Astrocyte of the hippocampus (primary cell): ENCODE measurements at regions not wholly inside any gene's neighbourhood (a gene's known extent, or its start where the extent isn't known, plus 50 kb on each side); places are given as distances from the start of the nearest gene placed in this dataset.
A peak's percentile ranks its signal among the peaks of the same experiment; 100 is the strongest.
"Not testable (repeated sequence)": the region's sequence is repeated elsewhere in the genome, so short reads cannot be mapped to it uniquely, and the experiment has no call there.

Experiments
- DNase-seq: peaks from one replicate; pipeline ENCODE4 v3.0.0; 2011; ENCODE audit warnings: low read depth, low spot score

DNA sequence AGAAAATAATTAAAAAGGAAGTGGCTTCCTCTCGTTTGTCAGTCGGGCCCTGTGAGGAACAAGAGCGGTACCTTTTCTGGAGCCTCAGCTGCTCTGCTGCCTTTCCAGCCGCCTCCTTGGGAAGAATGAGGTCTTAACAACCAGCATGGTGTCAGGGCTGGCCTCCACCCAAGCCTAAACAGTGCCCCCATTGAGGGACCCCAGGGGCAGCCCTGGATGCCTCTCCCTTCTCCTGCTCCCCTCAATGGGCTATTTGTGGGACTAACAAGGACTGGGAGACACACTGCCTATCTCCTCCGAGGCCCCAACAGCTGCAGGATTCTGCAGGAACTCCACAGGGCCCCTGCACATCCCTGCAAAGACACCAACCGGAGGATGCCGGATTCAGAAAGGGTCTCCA, 155.4 kb upstream of the MAP3K1 start:
- no peak for DNase-seq

DNA sequence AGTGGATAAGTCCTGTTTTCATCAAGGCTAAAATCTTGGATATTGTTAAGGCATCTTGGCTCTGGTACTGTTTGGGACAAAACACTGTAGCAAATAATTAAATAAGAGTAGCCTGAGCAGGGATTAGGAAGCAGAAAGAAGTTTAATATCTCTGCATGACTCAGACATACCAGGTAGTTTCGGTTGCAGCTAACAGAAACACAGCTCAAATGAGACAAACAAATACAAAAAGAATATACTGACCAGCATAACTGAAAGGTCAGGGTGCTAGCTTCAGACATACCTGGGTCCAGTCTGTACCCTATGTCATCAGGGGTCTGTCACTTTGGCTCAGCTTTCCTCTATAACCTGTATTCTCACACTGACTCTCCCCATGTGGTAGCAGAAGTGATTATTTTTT, 156.4 kb upstream of the MAP3K1 start:
- peak; percentile 49 for DNase-seq

DNA sequence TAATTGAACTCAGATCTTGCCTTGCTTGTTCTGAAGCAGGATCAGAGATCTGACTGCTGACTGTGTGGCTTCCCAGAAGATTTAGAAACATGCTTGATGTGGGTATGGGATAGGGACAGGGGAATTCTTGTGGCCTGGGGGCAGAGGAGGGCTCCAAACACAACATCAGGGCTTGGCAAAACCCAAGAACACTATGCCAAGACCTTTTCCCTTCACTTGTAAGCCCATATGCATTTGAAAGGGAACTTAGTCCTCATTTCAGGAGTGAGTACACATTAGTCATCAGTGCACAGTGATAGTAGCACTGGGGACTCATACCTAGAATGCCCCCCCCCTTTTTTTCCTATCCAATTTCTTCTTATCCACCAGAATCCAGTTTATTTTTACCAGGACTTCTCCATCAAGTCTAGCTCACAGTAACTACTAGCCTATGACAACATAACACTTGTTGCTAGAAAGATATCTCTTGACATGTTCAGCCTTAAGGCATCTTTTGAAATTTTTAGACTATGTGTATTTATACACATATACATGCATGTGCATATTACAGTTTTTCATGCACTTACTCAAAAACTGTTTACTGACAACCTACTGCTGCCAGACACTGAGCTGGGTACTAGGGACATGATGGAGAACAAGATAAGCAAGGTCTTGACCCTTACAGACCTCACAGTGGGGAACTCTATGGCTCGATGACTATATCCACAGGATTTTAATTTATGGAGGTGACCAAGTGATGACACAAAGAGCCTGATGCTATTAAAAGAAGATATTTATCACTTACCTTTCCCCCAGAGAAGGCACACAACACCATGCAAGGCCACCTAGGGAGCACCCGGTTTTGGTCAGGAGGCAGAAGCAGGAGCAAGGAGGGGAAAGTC, 158.3 kb upstream of the MAP3K1 start:
- DNase-seq: peak; percentile 92

DNA sequence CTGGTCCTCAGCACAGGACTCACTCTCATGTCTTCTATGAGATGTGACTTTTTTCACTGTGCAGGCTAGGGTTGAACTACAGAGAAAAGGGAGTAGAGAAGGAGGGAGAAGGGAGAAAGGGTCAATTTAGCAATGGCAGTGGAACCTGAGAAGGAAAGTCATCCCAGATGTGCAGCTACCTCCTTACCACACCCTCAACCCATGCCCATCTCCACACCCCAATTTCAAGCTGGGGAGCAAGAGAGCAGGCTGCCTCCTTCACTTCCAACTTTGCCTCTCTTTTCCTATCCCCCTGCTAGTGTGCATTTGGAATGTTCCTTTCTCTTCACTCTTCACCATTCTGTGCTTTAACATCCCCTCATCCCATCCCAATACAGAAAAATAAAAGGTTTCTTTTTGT, 163.5 kb upstream of the MAP3K1 start:
- DNase-seq: no peak

DNA sequence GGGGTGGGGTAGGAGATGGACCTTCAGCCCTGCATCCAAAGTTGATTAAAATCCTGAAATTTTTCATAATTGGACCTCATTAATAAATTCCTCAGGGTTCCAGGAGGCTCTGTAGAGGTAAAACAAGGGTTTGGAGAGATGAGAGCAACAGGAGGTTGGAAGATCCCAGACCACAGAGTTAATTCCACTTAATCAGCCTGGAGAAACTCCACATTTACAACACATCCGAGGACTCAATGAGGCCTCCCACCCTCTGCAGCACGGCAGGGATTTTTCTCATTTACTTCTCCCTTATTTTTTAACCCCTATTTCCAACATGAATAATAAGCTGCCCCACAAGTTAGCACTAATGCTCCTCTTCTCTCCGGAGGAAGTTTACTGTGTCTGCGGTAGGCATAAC, 165.0 kb upstream of the MAP3K1 start:
- DNase-seq: no peak

DNA sequence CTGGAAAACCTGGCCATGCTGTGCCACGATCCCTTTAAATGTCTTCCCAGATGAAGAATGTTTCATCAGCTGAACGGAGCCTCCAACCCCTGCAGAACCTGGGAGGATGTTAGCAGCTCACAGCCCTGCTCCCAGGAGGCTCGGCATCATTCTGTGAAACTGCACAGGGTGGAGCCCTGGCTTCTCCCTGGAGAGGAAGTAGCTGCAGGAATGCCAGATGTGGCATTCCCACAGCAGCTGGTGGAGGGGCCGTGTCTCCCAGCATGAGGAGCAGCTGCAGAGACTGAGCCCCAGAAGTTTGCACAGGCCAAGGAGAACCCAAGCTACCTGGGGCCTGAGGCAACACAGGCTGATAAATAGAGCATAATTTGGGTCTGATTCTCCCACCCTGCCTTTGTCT, 165.8 kb upstream of the MAP3K1 start:
- DNase-seq: no peak

DNA sequence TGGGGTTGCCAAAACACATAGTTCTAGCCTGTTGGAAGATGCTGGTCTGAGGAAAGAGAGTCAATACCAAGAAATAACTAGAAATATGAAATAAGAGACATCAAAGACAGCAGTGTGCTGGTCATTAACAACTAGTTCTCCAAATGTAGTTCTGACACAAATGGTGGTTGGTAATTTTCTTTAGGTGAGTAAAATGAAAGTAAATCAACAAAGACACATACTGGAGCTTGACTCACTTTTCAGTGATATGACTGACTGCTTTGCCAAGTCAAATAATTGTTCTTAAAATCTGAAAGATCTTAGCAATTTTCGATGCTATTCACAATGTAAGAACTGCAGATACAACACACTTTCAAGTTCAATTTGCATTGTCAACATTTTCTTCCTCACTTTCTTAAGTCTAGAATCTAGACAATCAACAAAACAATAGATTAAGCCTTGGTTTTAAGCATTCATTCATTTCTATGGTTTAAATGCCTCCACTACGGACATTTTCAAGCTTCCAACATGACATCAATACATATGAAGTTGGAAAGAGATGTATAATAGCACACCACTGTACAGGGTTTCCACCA, 166.8 kb upstream of the MAP3K1 start:
- DNase-seq: no peak

DNA sequence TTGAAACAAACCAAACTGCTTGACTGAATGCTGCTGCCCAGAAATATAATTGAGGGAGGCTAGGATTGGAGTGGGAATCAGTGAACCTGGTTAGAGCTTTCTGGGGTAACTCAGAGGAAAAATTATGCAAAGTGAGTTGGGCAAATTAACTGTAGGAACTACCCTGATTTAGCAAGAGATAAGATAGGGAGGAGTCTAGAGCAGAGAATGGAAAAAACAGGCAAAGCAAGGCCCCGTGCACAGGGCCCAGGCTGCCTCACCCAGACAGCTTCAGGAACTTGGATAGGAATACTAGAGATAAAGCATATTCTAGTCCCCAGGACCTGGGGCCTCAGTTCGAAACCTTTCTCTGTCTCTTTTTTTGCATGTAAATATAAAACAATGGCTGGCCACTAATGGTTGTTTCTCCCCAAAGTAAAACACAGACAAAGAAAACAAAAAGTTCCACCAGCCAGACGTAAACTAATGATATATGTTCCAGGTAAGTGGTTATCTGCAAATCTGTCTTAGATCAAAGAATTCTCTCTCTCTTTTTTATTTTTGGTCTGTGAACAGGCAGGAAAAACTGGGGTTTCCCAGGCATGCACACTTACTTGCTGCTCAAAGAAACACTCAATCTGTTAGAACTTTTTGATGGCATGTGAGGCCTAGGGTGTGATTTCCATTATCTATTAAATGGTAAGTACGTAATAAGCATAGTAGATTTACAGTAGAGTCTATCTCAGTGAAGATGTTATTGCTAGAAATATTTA, 168.1 kb upstream of the MAP3K1 start:
- no peak for DNase-seq

DNA sequence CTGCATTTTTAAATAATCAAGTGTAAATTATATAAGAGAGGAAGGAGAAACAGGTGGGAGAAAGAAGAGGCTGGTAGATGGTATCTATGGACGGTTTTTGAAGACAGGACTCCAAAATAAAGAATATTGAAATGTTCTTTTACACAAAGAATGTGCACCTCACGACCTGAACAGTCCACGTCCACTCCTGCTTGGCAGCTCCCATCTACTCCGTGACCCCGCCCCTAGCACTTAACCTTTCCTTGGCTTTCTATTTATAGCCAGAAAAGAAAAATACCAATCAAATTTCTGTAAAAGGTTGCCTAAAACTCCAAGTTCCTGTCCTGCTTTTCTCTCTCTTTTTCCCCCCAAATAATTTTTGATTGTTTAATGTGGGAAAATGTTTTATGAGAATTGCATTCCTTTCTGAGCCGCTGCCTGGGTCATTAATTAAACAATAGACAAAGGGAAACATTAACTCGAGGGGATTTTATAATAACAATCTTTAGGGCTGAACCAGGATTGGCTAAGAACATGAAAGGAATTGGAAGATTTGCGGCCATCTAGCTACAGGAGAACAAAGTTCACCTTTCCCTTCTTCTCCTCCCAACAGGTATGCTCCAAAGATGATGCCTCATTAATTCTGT, 173.6 kb upstream of the MAP3K1 start:
- no peak for DNase-seq

DNA sequence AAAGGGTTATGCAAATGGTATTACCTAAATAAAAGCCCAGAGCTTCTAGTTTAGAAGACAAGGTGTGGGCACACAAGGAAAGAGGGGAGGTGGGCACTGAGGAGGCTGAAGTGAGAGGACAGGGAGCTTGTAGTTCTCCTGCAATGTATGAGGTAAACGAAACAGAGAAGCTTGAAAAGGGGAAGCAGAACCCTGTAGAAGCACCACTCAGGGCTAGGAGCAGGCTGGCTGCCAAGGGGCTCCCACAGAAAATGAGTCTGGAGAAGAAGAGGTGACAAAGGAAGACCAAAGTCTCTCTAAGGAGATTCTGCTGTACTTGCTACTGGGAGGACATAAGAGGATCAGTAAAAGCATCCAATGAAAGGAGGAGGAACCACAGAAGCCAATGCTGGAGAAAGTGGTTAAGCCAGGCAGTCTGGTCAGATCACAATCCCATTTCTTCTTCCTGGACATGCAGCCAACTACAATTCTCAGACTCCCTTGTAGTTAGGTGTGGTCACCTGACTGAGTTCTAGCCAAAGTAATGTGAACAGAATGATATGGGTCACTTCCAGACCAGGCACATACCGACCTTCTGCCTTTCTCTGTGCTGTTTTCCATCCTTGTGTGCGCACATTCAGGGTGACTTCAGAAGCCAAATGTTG, 174.5 kb upstream of the MAP3K1 start:
- no peak for DNase-seq

DNA sequence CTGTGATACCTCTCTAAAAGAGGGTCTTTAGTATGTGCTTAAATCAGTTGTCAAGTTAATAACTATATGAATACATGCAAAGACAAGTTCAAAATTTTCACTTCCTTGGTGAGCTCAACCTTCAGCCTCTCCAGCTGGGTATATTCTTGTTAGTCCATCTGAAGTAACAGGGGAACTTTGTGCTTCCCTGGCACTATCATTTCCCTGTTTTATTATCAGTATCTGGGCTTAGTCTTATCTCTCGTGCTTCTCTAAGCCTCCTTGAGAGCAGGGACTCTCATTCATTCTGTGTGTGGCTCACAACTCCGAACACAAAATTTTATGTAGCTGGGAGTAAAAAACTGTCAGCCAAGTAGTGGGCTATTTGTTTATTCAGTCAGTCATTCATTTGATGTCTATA, 175.9 kb upstream of the MAP3K1 start:
- DNase-seq: no peak

DNA sequence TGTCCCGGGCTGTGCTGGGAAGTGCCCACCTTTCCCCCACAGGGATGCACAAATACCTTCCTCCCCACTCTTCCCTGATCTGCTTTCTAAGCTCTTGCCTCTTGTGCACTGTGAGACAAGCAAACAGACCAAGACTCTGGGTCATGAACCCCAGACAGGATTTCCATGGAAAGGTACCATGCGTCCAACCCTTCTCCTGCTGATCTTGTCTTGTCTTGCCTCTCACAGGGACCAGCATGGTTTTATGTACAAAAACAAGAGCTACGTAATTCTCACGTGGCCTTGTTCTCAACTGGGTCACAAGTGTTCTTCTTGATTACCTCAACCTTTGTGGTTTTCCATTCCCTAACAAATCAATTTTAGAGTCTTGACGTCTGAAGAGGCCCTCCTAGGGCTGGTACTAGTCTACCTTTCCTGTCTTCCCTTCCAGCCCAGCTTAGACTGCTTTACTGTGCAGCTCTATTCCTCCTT, 176.5 kb upstream of the MAP3K1 start:
- DNase-seq: no peak

DNA sequence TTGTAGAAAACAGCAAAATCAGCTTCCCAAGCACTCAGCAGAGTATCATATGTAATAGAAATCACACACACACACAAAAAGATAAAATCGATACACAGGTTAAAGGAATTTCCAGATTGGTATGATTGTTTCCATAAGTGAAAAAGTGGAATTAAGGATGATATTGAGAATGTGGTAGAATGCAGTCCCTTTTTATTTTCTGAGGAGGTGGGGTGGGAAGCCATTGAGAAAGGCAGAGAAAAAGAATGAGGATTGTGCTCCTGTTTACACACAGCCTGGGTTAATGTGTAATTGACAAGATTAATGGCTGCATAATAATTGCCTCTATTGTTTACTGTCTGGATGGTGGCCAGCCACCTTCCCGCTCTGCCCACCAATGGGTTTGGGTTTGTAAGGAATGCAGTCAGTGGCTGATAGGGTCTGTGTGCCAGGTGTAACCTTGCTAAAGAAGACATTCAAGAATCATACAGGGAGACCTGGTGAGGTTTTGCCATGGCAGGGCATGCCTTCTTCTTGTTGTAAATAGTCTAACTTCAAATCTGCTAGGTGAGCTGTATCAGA, 177.2 kb upstream of the MAP3K1 start:
- DNase-seq: peak; percentile 68

DNA sequence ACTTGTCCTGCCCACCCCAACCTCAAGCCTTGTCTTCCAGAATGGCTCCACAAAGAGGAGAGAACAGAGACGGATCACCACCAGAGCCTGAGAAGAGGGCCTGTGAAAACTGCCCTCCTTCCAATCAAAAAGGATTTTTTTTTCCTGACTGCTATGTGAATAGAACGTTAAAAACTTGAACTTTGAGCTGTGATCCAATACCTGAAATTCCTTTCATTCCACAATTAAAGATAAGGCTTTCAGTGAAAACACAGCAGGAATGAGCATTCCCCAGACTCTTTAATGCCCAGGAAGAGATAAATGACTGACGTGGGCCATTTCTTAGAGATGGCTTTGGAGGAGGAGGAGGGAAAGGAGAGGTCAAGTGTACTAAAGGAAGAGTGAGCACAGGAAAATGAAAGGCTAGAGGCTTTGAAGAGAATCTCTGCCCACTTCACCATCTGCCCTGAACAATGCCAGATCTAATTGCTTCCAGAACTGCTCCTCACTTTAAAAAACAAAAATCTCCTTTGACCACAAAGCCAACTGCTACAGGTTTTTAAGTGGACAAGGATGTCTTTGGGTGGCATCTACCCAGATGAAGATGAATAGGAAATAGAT, 177.9 kb upstream of the MAP3K1 start:
- peak; percentile 67 for DNase-seq

DNA sequence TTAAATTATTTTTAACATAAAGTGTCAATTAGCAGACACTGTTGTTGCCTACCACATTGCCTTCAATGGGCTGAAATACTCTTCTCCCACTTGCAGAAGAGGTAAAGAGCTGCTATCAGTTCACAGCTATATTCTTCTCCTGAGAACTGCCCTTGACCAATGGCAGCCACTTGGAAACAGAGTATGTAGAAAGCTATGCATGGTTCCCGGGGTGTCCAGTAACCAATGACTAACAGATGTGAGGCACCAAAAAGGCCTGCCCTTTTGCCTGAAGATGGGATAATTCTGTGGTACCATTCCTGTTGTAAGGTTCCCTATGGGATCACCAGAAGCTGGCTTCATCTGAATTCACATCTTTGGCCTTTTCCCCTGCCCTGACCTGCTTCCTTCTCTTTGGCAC, 181.4 kb upstream of the MAP3K1 start:
- DNase-seq: no peak

DNA sequence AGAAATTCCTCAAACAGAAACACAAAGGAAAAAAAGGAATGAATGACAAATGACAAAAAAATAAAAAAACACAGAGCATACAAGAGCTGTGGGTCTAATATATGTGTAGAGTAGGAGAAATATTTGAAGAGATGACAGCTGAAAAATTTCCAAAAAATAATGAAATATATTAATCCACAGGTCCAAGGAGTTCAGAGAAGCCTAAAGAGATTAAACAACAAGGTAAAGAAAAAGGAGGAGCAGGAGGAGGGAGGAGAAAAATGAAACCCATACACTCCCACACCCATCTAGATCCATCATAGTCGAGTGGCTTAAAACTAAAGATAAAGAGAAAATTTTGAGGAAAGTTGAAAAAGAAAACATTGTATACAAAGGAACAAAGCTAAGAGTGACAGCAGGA, 182.4 kb upstream of the MAP3K1 start:
- DNase-seq: no peak

DNA sequence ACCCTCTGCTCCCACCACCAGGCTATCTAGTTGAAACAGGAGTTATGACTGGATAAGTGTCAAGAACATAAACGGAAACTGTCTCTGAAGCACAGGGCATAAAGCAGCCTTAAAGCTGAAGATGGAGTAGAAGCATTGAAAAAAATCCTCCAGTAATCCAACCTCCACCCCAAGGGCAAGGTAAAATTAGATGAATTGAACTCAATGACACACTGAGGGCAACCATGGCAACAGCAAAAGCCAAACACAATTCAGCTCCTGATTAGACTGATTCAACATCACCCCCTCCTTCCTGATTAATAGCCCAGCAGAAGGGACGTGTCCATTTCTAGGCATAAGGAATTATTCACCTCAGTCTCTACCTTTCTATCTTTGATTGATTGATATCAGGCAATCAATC, 183.2 kb upstream of the MAP3K1 start:
- no peak for DNase-seq

DNA sequence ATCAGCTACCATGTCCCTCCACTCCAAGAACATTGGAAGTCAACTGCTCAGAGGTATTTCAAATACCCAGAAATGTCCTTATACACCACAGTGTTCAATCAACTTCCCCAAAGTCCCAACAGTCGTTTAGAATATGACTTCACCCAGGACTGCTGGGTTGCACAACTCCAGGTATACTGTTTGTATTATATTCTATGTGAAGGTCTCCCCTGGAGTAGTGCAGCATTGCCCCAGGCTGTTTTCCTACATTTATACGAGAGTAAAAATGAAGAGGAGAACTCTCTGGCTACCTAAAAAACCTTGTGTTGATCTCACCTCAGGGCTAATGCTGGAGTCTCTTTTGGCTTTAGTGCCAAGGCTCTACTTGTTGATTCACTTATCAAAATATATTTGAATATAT, 183.6 kb upstream of the MAP3K1 start:
- no peak for DNase-seq

DNA sequence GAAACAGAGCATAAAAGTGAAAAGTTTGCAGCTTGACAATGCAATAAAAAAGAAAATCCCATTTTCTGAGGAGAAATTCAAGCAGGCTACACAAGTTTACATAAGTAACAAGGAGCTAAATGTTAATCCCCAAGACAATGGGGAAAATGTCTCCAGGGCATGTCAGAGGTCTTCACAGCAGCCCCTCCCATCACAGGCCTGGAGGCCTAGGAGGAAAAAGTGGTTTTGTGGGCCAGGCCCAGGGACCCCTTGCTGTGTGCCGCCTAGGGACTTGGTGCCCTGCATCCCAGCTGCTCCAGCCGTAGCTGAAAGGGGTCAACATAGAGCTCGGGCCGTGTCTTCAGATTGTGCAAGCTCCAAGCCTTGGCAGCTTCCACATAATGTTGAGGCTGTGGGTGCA, 186.7 kb upstream of the MAP3K1 start:
- not testable (repeated sequence) for DNase-seq

DNA sequence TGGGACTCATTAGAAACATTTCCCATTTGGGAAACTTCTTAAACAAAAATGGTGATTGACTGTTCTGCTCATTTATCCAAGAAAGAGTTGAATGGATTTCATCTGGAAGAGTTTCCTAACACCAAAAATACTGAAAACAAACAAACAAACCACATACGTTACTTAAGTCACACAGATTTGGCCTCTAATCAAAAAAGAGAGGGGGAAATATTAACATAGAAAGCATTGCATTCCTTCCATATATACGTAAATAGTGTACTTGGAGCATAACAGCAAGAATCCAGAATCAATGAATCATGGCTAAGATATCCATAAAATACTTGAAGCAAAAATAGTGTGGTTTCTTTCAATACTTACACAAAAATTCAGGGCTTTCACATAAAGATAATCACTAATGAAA, 189.8 kb upstream of the MAP3K1 start:
- DNase-seq: peak; percentile 77

DNA sequence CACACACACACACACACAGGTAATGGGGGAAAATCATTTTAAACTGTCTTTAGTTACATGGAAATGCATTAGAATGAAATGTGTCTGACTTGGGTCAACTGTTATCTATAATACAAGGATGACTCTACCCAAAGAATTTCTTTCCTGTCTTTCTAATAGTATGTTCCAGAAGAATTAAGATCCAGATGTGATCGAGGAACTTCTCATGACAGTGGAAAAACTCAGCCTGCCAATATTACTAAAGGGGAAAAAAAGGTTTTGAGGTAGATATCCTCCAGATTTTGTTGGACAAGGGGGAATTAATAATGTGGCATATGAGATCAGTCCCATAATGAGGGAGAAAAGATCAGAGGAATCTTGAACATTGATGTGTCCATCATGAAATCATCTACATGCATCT, 190.6 kb upstream of the MAP3K1 start:
- DNase-seq: no peak
